Activated B cell treated with CpG ODN at 0.5 μM for 24 hours (primary cell): ENCODE measurements at regions not wholly inside any gene's neighbourhood (a gene's known extent, or its start where the extent isn't known, plus 50 kb on each side); places are given as distances from the start of the nearest gene placed in this dataset.

Source experiments
- ATAC-seq: fragments of 200-7000 bp; cut with Tn5 transposase; one replicate; pipeline ENCODE4 v1.10.0; 2021; ENCODE audit warnings: low read depth, mild to moderate bottlenecking, moderate library complexity
- CTCF ChIA-PET: fragments of 350-600 bp; sonication (Branson Sonifier 250); formaldehyde crosslinking; loops from one replicate; lab custom pipeline; 2021; ENCODE audit warnings: antibody characterized with exemption; lab: Charles Lee
- POLR2A ChIA-PET: fragments of 350-600 bp; sonication (Branson Sonifier 250); formaldehyde crosslinking; loops from one replicate; lab custom pipeline; 2021; ENCODE audit warnings: antibody characterized with exemption; lab: Charles Lee
- DNase-seq: peaks from one replicate; pipeline ENCODE4 v3.0.0; 2022
- H3K27ac Mint-ChIP-seq: one replicate; pipeline ENCODE4 v1.8.0; 2020; ENCODE audit warnings: mixed read lengths
- H3K27me3 Mint-ChIP-seq: one replicate; pipeline ENCODE4 v1.8.0; 2021; ENCODE audit warnings: mixed read lengths
- H3K36me3 Mint-ChIP-seq: one replicate; pipeline ENCODE4 v1.8.0; 2021; ENCODE audit warnings: low read depth, mixed read lengths
- H3K4me1 Mint-ChIP-seq: one replicate; pipeline ENCODE4 v1.8.0; 2021; ENCODE audit warnings: mixed read lengths
- H3K4me3 Mint-ChIP-seq: one replicate; pipeline ENCODE4 v1.8.0; 2020; ENCODE audit warnings: mild to moderate bottlenecking, mixed read lengths
- H3K9me3 Mint-ChIP-seq: one replicate; pipeline ENCODE4 v1.8.0; 2020; ENCODE audit warnings: mixed read lengths
- CTCF ChIP-seq: fragments of 200-600 bp; IDR thresholded peaks from one replicate; pipeline ENCODE4 v1.8.0; 2022; ENCODE audit warnings: antibody characterized with exemption, mild to moderate bottlenecking
- intact Hi-C: fragments of 100-400 bp; cut with micrococcal nuclease; formaldehyde crosslinking; loops from one replicate; pipeline ENCODE4 v1.15.1; 2024

GRCh38 chr1:59078070-59078800 lies 218.7 kb upstream of the FGGY start:
- Mint-ChIP-seq H3K4me3 (no peak overlapping the region), H3K27me3 (no peaks in the 10 kb centered on the region), H3K4me1 (peaks cover 20% of the 10 kb centered on the region), H3K36me3 (no peaks in the 10 kb centered on the region), H3K27ac (no peak overlapping the region), H3K9me3 (no peaks in the 10 kb centered on the region)
- TF ChIP-seq CTCF = no peak
- ChIA-PET CTCF (interaction anchor here (0.8 to 0.9 kb wide), 2 partner anchors 32 to 620 kb away, joined by 3 to 5 read pairs; no protein-coding TSS in a partner anchor), POLR2A (interaction anchor here (2.3 kb wide), 1 partner anchor 294 kb away, joined by 10 read pairs; the partner anchor contains the start of gene JUN)
- no peak for ATAC-seq
- no peak for DNase-seq
- intact Hi-C loops = loop anchor here (10.0 kb wide), 2 partner anchors 217 to 617 kb away; partner anchors contain the start of gene FGGY

DNA sequence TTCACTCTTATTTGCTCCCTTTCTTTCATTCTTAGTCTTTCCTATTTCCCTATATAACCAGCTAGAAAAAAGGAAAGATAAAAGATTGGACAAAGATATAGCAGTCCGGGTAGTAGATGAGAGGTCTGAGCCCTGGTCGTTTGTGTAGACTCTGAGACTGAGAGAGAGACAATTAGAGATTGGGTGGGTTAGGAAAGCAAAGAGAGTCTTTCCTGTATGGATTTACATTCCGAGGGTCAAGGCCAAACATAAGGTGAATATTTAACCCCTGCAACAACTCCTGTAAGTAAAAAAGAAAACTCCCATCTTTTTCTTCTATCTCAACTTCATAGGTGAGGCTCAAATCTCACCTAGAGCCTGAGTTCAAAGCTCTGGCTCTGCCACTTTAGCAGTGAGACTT lies 218.0 kb upstream of the FGGY start:
- CTCF ChIA-PET = no interaction called here
- Mint-ChIP-seq H3K36me3 (no peaks in the 10 kb centered on the region), H3K9me3 (no peaks in the 10 kb centered on the region), H3K27ac (no peak overlapping the region), H3K27me3 (no peaks in the 10 kb centered on the region), H3K4me3 (no peak overlapping the region), H3K4me1 (peaks cover 19% of the 10 kb centered on the region)
- intact Hi-C loops = loop anchor here (10.0 kb wide), 2 partner anchors 216 to 616 kb away; partner anchors contain the start of gene FGGY
- DNase-seq (no peak), ATAC-seq (no peak)
- TF ChIP-seq CTCF = no peak
- POLR2A ChIA-PET = no interaction called here

DNA sequence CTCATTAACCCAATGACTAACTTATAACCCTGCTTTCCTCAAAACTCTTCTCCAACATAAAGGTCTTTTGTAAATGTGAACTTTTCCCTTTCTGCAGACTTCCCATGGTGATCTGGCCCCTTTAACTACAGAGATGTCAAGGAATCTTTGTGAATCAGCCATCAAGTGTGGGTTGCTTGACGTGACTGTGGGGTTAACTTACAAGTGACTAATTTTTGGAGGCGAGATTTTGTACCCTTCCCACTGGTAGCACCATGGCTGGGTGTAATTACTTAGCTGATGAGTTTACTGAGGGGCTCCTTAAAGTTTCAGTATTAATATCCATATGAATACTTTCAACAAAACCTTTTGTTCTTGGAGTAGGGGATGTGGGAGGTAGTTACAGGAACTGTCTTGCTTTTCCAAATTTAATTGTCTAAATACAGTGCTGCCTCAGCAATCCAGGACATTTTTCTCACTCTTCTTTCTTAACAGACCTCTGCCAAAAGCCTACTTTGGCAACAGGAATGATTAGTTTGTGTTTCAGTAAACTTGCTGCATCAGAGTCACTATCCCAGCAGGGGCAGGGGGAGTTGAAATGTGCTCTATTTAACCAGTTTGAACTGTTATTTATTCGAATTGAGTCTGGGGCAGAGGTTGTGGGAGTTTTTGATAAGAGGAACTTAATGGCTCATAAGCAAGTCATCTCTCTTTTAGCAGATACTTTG lies 217.3 kb upstream of the FGGY start:
- Mint-ChIP-seq H3K4me3 (no peak overlapping the region), H3K27me3 (no peaks in the 10 kb centered on the region), H3K27ac (no peak overlapping the region), H3K4me1 (peaks cover 25% of the 10 kb centered on the region), H3K9me3 (no peaks in the 10 kb centered on the region), H3K36me3 (no peaks in the 10 kb centered on the region)
- ChIA-PET CTCF (no interaction called here), POLR2A (no interaction called here)
- ATAC-seq (no peak), DNase-seq (no peak)
- TF ChIP-seq CTCF = no peak
- intact Hi-C loops = loop anchor here (10.0 kb wide), 2 partner anchors 215 to 615 kb away; partner anchors contain the start of gene FGGY

GRCh38 chr1:59081181-59081580 lies 215.7 kb upstream of the FGGY start:
- POLR2A ChIA-PET = no interaction called here
- Mint-ChIP-seq H3K27ac (no peak overlapping the region), H3K4me3 (no peak overlapping the region), H3K9me3 (no peaks in the 10 kb centered on the region), H3K4me1 (peaks cover 27% of the 10 kb centered on the region), H3K36me3 (no peaks in the 10 kb centered on the region), H3K27me3 (peaks cover 1% of the 10 kb centered on the region)
- DNase-seq (no peak), ATAC-seq (no peak)
- TF ChIP-seq CTCF = no peak
- CTCF ChIA-PET = no interaction called here
- intact Hi-C loops = no loop called here

DNA sequence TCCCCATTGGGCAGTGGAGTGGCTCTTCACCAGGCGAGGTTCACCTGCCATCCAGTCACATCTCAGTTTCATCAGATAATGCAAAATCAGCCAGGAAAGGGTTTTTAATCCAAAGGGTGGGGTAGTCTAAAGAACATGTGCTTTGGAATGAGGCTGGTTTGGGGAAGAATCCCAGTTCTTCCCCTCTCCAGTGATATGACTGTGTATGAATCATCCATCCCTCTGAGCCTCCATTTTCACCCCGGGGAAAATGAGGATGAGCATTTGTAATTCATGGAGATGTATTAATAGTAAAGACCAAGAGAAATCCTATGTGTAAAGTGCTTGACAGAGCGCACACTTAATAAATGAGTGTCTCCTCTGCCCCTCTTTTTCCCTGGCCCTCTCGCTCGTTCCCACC lies 215.1 kb upstream of the FGGY start:
- POLR2A ChIA-PET = no interaction called here
- ATAC-seq (no peak), DNase-seq (no peak)
- H3K4me1 Mint-ChIP-seq = peaks cover 22% of the 10 kb centered on the region
- no peaks in the 10 kb centered on the region for H3K9me3 Mint-ChIP-seq
- H3K27ac Mint-ChIP-seq = no peak overlapping the region
- no peak overlapping the region for H3K4me3 Mint-ChIP-seq
- H3K36me3 Mint-ChIP-seq = no peaks in the 10 kb centered on the region
- CTCF ChIA-PET = no interaction called here
- TF ChIP-seq CTCF = no peak
- H3K27me3 Mint-ChIP-seq = peaks cover 1% of the 10 kb centered on the region
- intact Hi-C loops = no loop called here
